H9 (cell line): ENCODE measurements at regions not wholly inside any gene's neighbourhood (a gene's known extent, or its start where the extent isn't known, plus 50 kb on each side); places are given as distances from the start of the nearest gene placed in this dataset.

ENCODE experiments used
- DNase-seq: peaks from one replicate; pipeline ENCODE4 v3.0.0-alpha.2; 2017
- H2AFZ ChIP-seq: one replicate; pipeline ENCODE4 v1.6.1; 2013; ENCODE audit warnings: mild to moderate bottlenecking, low read length, control low read depth, moderate library complexity
- H2AK5ac ChIP-seq: 2 replicates; pipeline ENCODE4 v1.6.1; 2013; ENCODE audit warnings: low read length, control low read depth, mixed read lengths; ENCODE audit not compliant: insufficient read length
- H2BK120ac ChIP-seq: one replicate; pipeline ENCODE4 v1.6.1; 2013; ENCODE audit warnings: low read depth, mild to moderate bottlenecking, low read length, control low read depth, inconsistent platforms; ENCODE audit not compliant: poor library complexity, severe bottlenecking
- H2BK12ac ChIP-seq: 2 replicates; pipeline ENCODE4 v1.6.1; 2013; ENCODE audit warnings: low read length, control low read depth, mixed read lengths, low read depth; ENCODE audit not compliant: insufficient read length
- H2BK15ac ChIP-seq: 2 replicates; pipeline ENCODE4 v1.6.1; 2013; ENCODE audit warnings: low read depth, low read length, control low read depth
- H2BK20ac ChIP-seq: one replicate; pipeline ENCODE4 v1.6.1; 2013; ENCODE audit warnings: low read depth, mild to moderate bottlenecking, low read length, control low read depth, inconsistent platforms; ENCODE audit not compliant: poor library complexity, severe bottlenecking
- H2BK5ac ChIP-seq: 2 replicates; pipeline ENCODE4 v1.6.1; 2013; ENCODE audit warnings: low read length, control low read depth, mixed read lengths; ENCODE audit not compliant: insufficient read length
- H3K14ac ChIP-seq: 2 replicates; pipeline ENCODE4 v1.6.1; 2013; ENCODE audit warnings: low read length, control low read depth; ENCODE audit not compliant: insufficient read depth
- H3K18ac ChIP-seq: 2 replicates; pipeline ENCODE4 v1.6.1; 2013; ENCODE audit warnings: low read depth, mild to moderate bottlenecking, mixed read lengths, low read length, control low read depth; ENCODE audit not compliant: insufficient read length
- H3K23ac ChIP-seq: 2 replicates; pipeline ENCODE4 v1.6.1; 2013; ENCODE audit warnings: low read length, control low read depth, mixed read lengths, low read depth; ENCODE audit not compliant: insufficient read length
- H3K23me2 ChIP-seq: 2 replicates; pipeline ENCODE4 v1.6.1; 2013; ENCODE audit warnings: low read depth, mild to moderate bottlenecking, mixed read lengths, low read length, control low read depth; ENCODE audit not compliant: insufficient read length, poor library complexity, severe bottlenecking
- H3K27ac ChIP-seq: 2 replicates; pipeline ENCODE4 v1.5.1; 2013; ENCODE audit warnings: low read length, control low read depth, mixed read lengths, low read depth; ENCODE audit not compliant: insufficient read length
- H3K27me3 ChIP-seq: 2 replicates; pipeline ENCODE4 v1.6.1; 2013; ENCODE audit warnings: low read length, control low read depth, inconsistent platforms; ENCODE audit not compliant: insufficient read depth
- H3K4ac ChIP-seq: 2 replicates; pipeline ENCODE4 v1.6.1; 2013; ENCODE audit warnings: low read depth, mild to moderate bottlenecking, control low read depth, inconsistent platforms, low read length, moderate library complexity
- H3K4me1 ChIP-seq: 2 replicates; pipeline ENCODE4 v1.6.1; 2013; ENCODE audit warnings: low read length, control low read depth, inconsistent platforms; ENCODE audit not compliant: insufficient read depth
- H3K4me2 ChIP-seq: 2 replicates; pipeline ENCODE4 v1.6.1; 2013; ENCODE audit warnings: low read length, control low read depth, mixed read lengths; ENCODE audit not compliant: insufficient read length, insufficient read depth
- H3K56ac ChIP-seq: 2 replicates; pipeline ENCODE4 v1.6.1; 2013; ENCODE audit warnings: low read depth, mild to moderate bottlenecking, mixed read lengths, low read length, control low read depth; ENCODE audit not compliant: insufficient read length
- H3K79me1 ChIP-seq: 2 replicates; pipeline ENCODE4 v1.6.1; 2013; ENCODE audit warnings: low read depth, mild to moderate bottlenecking, moderate library complexity, low read length, control low read depth, inconsistent platforms; ENCODE audit not compliant: insufficient read depth, poor library complexity, severe bottlenecking
- H3K79me2 ChIP-seq: 2 replicates; pipeline ENCODE4 v1.6.1; 2013; ENCODE audit warnings: low read length, control low read depth, inconsistent platforms; ENCODE audit not compliant: insufficient read depth
- H3K9ac ChIP-seq: 2 replicates; pipeline ENCODE4 v1.6.1; 2013; ENCODE audit warnings: low read length, control low read depth, mixed read lengths; ENCODE audit not compliant: insufficient read length; ENCODE audit errors: extremely low read depth
- H3K9me3 ChIP-seq: one replicate; pipeline ENCODE4 v1.6.1; 2013; ENCODE audit warnings: low read depth, low read length, inconsistent platforms; ENCODE audit not compliant: control insufficient read depth
- H3T11ph ChIP-seq: one replicate; pipeline ENCODE4 v1.6.1; 2013; ENCODE audit warnings: mild to moderate bottlenecking, low read length, control low read depth, inconsistent platforms
- H4K20me1 ChIP-seq: one replicate; pipeline ENCODE4 v1.6.1; 2013; ENCODE audit not compliant: control insufficient read depth, insufficient read length, insufficient read depth
- H4K5ac ChIP-seq: 2 replicates; pipeline ENCODE4 v1.6.1; 2013; ENCODE audit warnings: low read depth, mild to moderate bottlenecking, mixed read lengths, low read length, control low read depth; ENCODE audit not compliant: insufficient read length
- H4K8ac ChIP-seq: replicated peaks from 2 replicates; pipeline ENCODE4 v1.6.1; 2013; ENCODE audit warnings: low read length, control low read depth, mixed read lengths, low read depth; ENCODE audit not compliant: insufficient read length
- H4K91ac ChIP-seq: 2 replicates; pipeline ENCODE4 v1.6.1; 2013; ENCODE audit warnings: low read depth, mild to moderate bottlenecking, moderate library complexity, mixed read lengths, low read length, control low read depth; ENCODE audit not compliant: insufficient read length
- H3K27ac Mint-ChIP-seq, 3 experiments: 2 replicates in 2 of 3; 3 replicates in 1 of 3; pipeline ENCODE4 v1.8.0; 2020 to 2021; ENCODE audit warnings: mixed read lengths in 3 of 3, mild to moderate bottlenecking in 1 of 3, moderate library complexity in 1 of 3
- H3K27me3 Mint-ChIP-seq: 2 replicates; pipeline ENCODE4 v1.8.0; 2021; ENCODE audit warnings: low read depth, mild to moderate bottlenecking, moderate library complexity, mixed read lengths
- H3K36me3 Mint-ChIP-seq, 3 experiments: 2 replicates in 2 of 3; 3 replicates in 1 of 3; pipeline ENCODE4 v1.8.0; 2020 to 2021; ENCODE audit warnings: low read depth in 3 of 3, mixed read lengths in 3 of 3; ENCODE audit not compliant: insufficient read depth in 1 of 3
- H3K4me1 Mint-ChIP-seq, 2 experiments: 2 replicates each; pipeline ENCODE4 v1.8.0; 2020; ENCODE audit warnings: mixed read lengths in 2 of 2
- H3K4me3 Mint-ChIP-seq, 2 experiments: 2 replicates in 1 of 2; 3 replicates in 1 of 2; pipeline ENCODE4 v1.8.0; 2020 to 2021; ENCODE audit warnings: mild to moderate bottlenecking in 2 of 2, mixed read lengths in 2 of 2, moderate library complexity in 1 of 2
- H3K9me3 Mint-ChIP-seq, 2 experiments: 2 replicates in 1 of 2; 3 replicates in 1 of 2; pipeline ENCODE4 v1.8.0; 2020; ENCODE audit warnings: mild to moderate bottlenecking in 2 of 2, mixed read lengths in 2 of 2, moderate library complexity in 1 of 2
- WGBS: extraction: QIAGEN DNeasy Blood & Tissue Kit; methylation state at CpG from one replicate; pipeline ENCODE4 v1.1.7; 2013; ENCODE audit warnings: missing lambda C conversion rate, low lambda C conversion rate, mixed read lengths; ENCODE audit not compliant: insufficient read length; ENCODE audit errors: extremely low coverage; 5-methylcytosine and 5-hydroxymethylcytosine counted together
- TF ChIP-seq, protein P1 (sequence below): fragments of 200-600 bp; sonication (generic); conservative IDR thresholded peaks from 3 replicates; pipeline ENCODE4 v1.8.0; 2021; ENCODE audit warnings: antibody characterized with exemption, mild to moderate bottlenecking

DNA sequence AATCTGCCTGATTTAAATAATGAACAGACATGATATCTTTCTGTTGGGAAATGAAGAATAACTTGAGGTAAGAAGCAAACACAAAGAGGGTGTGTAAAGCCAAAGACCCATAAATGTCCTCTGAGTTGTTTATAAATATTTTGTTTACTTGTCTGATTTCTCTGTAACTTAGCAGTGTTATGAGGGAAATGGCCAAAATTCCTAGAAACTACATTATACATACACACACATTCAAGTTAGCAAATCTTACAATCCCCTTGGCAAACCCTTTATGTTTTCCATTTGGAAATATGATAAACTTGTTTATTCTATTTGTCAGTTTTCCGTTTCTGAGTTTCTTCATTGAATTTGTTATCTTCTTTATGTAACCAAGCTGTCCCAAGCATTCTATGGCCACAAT, 81.4 kb upstream of the TCF21 start:
- no peak overlapping the region for H4K8ac ChIP-seq
- H3K9me3 Mint-ChIP-seq: peaks cover 8 to 12% of the 10 kb centered on the region in 2 experiments; a peak in 4 of 5 replicates
- H2BK15ac ChIP-seq: no peak overlapping the region
- DNase-seq: no peak
- H3K4me2 ChIP-seq: no peak overlapping the region
- H3K27ac Mint-ChIP-seq: no peak overlapping the region
- H3K4me1 Mint-ChIP-seq: no peaks in the 10 kb centered on the region
- no peak overlapping the region for H2BK120ac ChIP-seq
- H3K27ac ChIP-seq: no peak overlapping the region
- H2BK12ac ChIP-seq: no peak overlapping the region
- no peak overlapping the region for H3K23ac ChIP-seq
- H2AFZ ChIP-seq: no peak overlapping the region
- H3K4me3 Mint-ChIP-seq: no peak overlapping the region
- no peak overlapping the region for H3K9ac ChIP-seq
- H4K20me1 ChIP-seq: no peaks in the 10 kb centered on the region
- no peaks in the 10 kb centered on the region for H3K23me2 ChIP-seq
- no peak overlapping the region for H4K5ac ChIP-seq
- no peak overlapping the region for H4K91ac ChIP-seq
- no CpG with 5 or more reads among the region's 1 CpG for WGBS
- H3K56ac ChIP-seq: no peak overlapping the region
- TF ChIP-seq, protein P1, sequence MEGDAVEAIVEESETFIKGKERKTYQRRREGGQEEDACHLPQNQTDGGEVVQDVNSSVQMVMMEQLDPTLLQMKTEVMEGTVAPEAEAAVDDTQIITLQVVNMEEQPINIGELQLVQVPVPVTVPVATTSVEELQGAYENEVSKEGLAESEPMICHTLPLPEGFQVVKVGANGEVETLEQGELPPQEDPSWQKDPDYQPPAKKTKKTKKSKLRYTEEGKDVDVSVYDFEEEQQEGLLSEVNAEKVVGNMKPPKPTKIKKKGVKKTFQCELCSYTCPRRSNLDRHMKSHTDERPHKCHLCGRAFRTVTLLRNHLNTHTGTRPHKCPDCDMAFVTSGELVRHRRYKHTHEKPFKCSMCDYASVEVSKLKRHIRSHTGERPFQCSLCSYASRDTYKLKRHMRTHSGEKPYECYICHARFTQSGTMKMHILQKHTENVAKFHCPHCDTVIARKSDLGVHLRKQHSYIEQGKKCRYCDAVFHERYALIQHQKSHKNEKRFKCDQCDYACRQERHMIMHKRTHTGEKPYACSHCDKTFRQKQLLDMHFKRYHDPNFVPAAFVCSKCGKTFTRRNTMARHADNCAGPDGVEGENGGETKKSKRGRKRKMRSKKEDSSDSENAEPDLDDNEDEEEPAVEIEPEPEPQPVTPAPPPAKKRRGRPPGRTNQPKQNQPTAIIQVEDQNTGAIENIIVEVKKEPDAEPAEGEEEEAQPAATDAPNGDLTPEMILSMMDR: no peak
- H3K27me3 Mint-ChIP-seq: no peaks in the 10 kb centered on the region
- no peak overlapping the region for H3K4ac ChIP-seq
- no peak overlapping the region for H2BK5ac ChIP-seq
- H3K9me3 ChIP-seq: peaks cover 6% of the 10 kb centered on the region
- no peak overlapping the region for H2AK5ac ChIP-seq
- H3K79me1 ChIP-seq: no peaks in the 10 kb centered on the region
- no peaks in the 10 kb centered on the region for H3K27me3 ChIP-seq
- H3K4me1 ChIP-seq: no peaks in the 10 kb centered on the region
- peaks cover 0 to 15% (median 4%) of the 10 kb centered on the region in 3 experiments; a peak in 2 of 7 replicates for H3K36me3 Mint-ChIP-seq
- H3T11ph ChIP-seq: no peak overlapping the region
- H3K18ac ChIP-seq: no peak overlapping the region
- H2BK20ac ChIP-seq: no peak overlapping the region
- H3K79me2 ChIP-seq: no peaks in the 10 kb centered on the region
- no peak overlapping the region for H3K14ac ChIP-seq
